ENCODE measurements at regions not wholly inside any gene's neighbourhood (a gene's known extent, or its start where the extent isn't known, plus 50 kb on each side); places are given as distances from the start of the nearest gene placed in this dataset.

- Histone ChIP-seq H3K27ac (ENCODE audit: extremely low read length, insufficient read depth, low read length) (no peak overlapping the region), H2AFZ (ENCODE audit: low read length) (no peak overlapping the region), H3K79me2 (ENCODE audit: insufficient read depth, low read length) (no peaks in the 10 kb centered on the region), H3K27me3 (ENCODE audit: control insufficient read depth in 1 of 2, insufficient read depth in 2 of 2, low read length in 2 of 2) (no peaks in the 10 kb centered on the region), H4K20me1 (ENCODE audit: insufficient read depth, low read length) (no peaks in the 10 kb centered on the region), H3K4me1 (ENCODE audit: insufficient read depth, low read length) (no peaks in the 10 kb centered on the region), H3K4me2 (ENCODE audit: low read depth, low read length) (no peak overlapping the region), H3K9me3 (ENCODE audit: low read length) (no peaks in the 10 kb centered on the region), H3K4me3 (replicated peaks in 1 of 3; ENCODE audit: insufficient read depth in 1 of 3, low read depth in 2 of 3, low read length in 3 of 3) (no peak overlapping the region), H3K9ac (ENCODE audit: insufficient read depth, low read depth, low read length) (no peak overlapping the region), H3K36me3 (replicated peaks in 1 of 2; ENCODE audit: control insufficient read depth in 1 of 2, insufficient read depth in 2 of 2, low read length in 2 of 2) (no peaks in the 10 kb centered on the region)
- BruUV-seq (replicated peaks) = no TSS peak
- ATAC-seq (no peak), FAIRE-seq (no peak), DNase-seq (ENCODE audit: low spot score) (no peak)
- intact Hi-C loops (cut with micrococcal nuclease; ENCODE audit: unreplicated experiment) = loop anchor here (1.0 to 10.0 kb wide), 3 partner anchors 342 to 852 kb away; no protein-coding TSS in a partner anchor
- POLR2A ChIA-PET = no interaction called here
- in situ Hi-C loops (cut with HindIII; ENCODE audit: extremely low pct_ligation_motif_present, low pct_unique_long_range_greater_than_20kb) = no loop called here
- WGBS (ENCODE audit: low lambda C conversion rate) = 12% methylated on average over 5 of the region's 5 CpGs
- TF ChIP-seq ZNF784 (CRISPR knock-in tag; IDR thresholded peaks at IDR 0.05; ENCODE audit: borderline replicate concordance) (no peak), EHMT2 (IDR thresholded peaks at IDR 0.05; ENCODE audit: borderline replicate concordance, low read depth, low read length) (no peak), THRA (CRISPR knock-in tag; IDR thresholded peaks at IDR 0.05; ENCODE audit: borderline replicate concordance) (no peak), ZNF335 (CRISPR knock-in tag; IDR thresholded peaks at IDR 0.05) (no peak)
- CTCF ChIA-PET (ENCODE audit: low intra/inter-chr PET ratio, low total read pairs) = interaction anchor here (2.1 kb wide), 1 partner anchor 342 kb away, joined by 13 read pairs; no protein-coding TSS in a partner anchor
Observed at GRCh38 chr13:70622796-70623195, 514.5 kb upstream of the KLHL1 start.

GRCh38 chr13:70619936-70620335 is 511.7 kb upstream of the KLHL1 start:
- ChIA-PET POLR2A (no interaction called here), CTCF (ENCODE audit: low intra/inter-chr PET ratio, low total read pairs) (no interaction called here)
- no peak overlapping the region for H3K27ac ChIP-seq (ENCODE audit: extremely low read length, insufficient read depth, low read length)
- no peaks in the 10 kb centered on the region for H3K36me3 ChIP-seq (replicated peaks in 1 of 2; ENCODE audit: control insufficient read depth in 1 of 2, insufficient read depth in 2 of 2, low read length in 2 of 2)
- H3K4me3 ChIP-seq (replicated peaks in 1 of 3; ENCODE audit: insufficient read depth in 1 of 3, low read depth in 2 of 3, low read length in 3 of 3) = no peak overlapping the region
- BruUV-seq (replicated peaks) = no TSS peak
- in situ Hi-C loops (cut with HindIII; ENCODE audit: extremely low pct_ligation_motif_present, low pct_unique_long_range_greater_than_20kb) (no loop called here), intact Hi-C loops (cut with micrococcal nuclease; ENCODE audit: unreplicated experiment) (loop anchor here (10.0 kb wide), 1 partner anchor 855 kb away; no protein-coding TSS in a partner anchor)
- 3% methylated on average over 2 of the region's 2 CpGs for WGBS (ENCODE audit: low lambda C conversion rate)
- DNase-seq (ENCODE audit: low spot score) = no peak
- no peaks in the 10 kb centered on the region for H3K4me1 ChIP-seq (ENCODE audit: insufficient read depth, low read length)
- no peaks in the 10 kb centered on the region for H3K27me3 ChIP-seq (ENCODE audit: control insufficient read depth in 1 of 2, insufficient read depth in 2 of 2, low read length in 2 of 2)
- FAIRE-seq = no peak
- no peaks in the 10 kb centered on the region for H3K9me3 ChIP-seq (ENCODE audit: low read length)
- no peaks in the 10 kb centered on the region for H4K20me1 ChIP-seq (ENCODE audit: insufficient read depth, low read length)
- H2AFZ ChIP-seq (ENCODE audit: low read length) = no peak overlapping the region
- no peak overlapping the region for H3K9ac ChIP-seq (ENCODE audit: insufficient read depth, low read depth, low read length)
- ATAC-seq = no peak
- no peak overlapping the region for H3K4me2 ChIP-seq (ENCODE audit: low read depth, low read length)
- H3K79me2 ChIP-seq (ENCODE audit: insufficient read depth, low read length) = no peaks in the 10 kb centered on the region
- TF ChIP-seq NR3C1 (CRISPR knock-in tag; IDR thresholded peaks at IDR 0.05) (no peak), MTF1 (CRISPR knock-in tag; IDR thresholded peaks at IDR 0.05) (no peak), THAP9 (CRISPR knock-in tag; IDR thresholded peaks at IDR 0.05; ENCODE audit: borderline replicate concordance) (no peak), ZNF777 (CRISPR knock-in tag; IDR thresholded peaks at IDR 0.05) (no peak)
